WTC11 (cell line): ENCODE measurements at regions not wholly inside any gene's neighbourhood (a gene's known extent, or its start where the extent isn't known, plus 50 kb on each side); places are given as distances from the start of the nearest gene placed in this dataset.

Experiments
- ATAC-seq: fragments of 200-7000 bp; cut with Tn5 transposase; 2 replicates; pipeline ENCODE4 v1.10.0; 2021; ENCODE audit warnings: mild to moderate bottlenecking, moderate library complexity
- CTCF ChIA-PET: fragments of 300-600 bp; sonication (Branson Sonifier 250); formaldehyde crosslinking; loops from one replicate; lab custom pipeline; 2021; ENCODE audit warnings: antibody characterized with exemption; lab: Charles Lee
- POLR2A ChIA-PET: fragments of 350-600 bp; sonication (Branson Sonifier 250); formaldehyde crosslinking; loops from one replicate; lab custom pipeline; 2021; ENCODE audit warnings: antibody characterized with exemption; lab: Charles Lee
- DNase-seq: peaks from one replicate; pipeline ENCODE4 v3.0.0; 2021; ENCODE audit warnings: low spot score
- H3K27ac Mint-ChIP-seq: 2 replicates; pipeline ENCODE4 v1.8.0; 2021; ENCODE audit warnings: mixed read lengths
- H3K27me3 Mint-ChIP-seq: 2 replicates; pipeline ENCODE4 v1.8.0; 2021; ENCODE audit warnings: low read depth, mild to moderate bottlenecking, moderate library complexity, mixed read lengths
- H3K36me3 Mint-ChIP-seq: 2 replicates; pipeline ENCODE4 v1.8.0; 2021; ENCODE audit warnings: mixed read lengths
- H3K4me1 Mint-ChIP-seq: 2 replicates; pipeline ENCODE4 v1.8.0; 2022; ENCODE audit warnings: mixed read lengths
- H3K4me3 Mint-ChIP-seq: 2 replicates; pipeline ENCODE4 v1.8.0; 2021; ENCODE audit warnings: mild to moderate bottlenecking, moderate library complexity, mixed read lengths
- H3K9me3 Mint-ChIP-seq: 2 replicates; pipeline ENCODE4 v1.8.0; 2021; ENCODE audit warnings: mixed read lengths
- CREM ChIP-seq: sonication (generic); formaldehyde crosslinking; IDR thresholded peaks from 2 replicates; pipeline ENCODE4 v1.8.1; 2022; ENCODE audit warnings: mild to moderate bottlenecking, missing genetic modification reagents, moderate library complexity
- ETV6 ChIP-seq: sonication (generic); formaldehyde crosslinking; IDR thresholded peaks from 2 replicates; pipeline ENCODE4 v1.8.1; 2022; ENCODE audit warnings: mild to moderate bottlenecking, missing genetic modification reagents
- NFYB ChIP-seq: sonication (generic); formaldehyde crosslinking; conservative IDR thresholded peaks from 2 replicates; pipeline ENCODE4 v1.8.0; 2022; ENCODE audit warnings: low read depth, missing genetic modification reagents
- PRRX2 ChIP-seq: fragments of 250-450 bp; sonication (Bioruptor Pico); IDR thresholded peaks from 2 replicates; pipeline ENCODE4 v1.8.0; 2021; ENCODE audit warnings: mild to moderate bottlenecking
- SOX15 ChIP-seq: fragments of 250-450 bp; sonication (Bioruptor Pico); IDR thresholded peaks from 2 replicates; pipeline ENCODE4 v1.9.0; 2021; ENCODE audit warnings: mild to moderate bottlenecking
- ZNF138 ChIP-seq: sonication (generic); formaldehyde crosslinking; conservative IDR thresholded peaks from 2 replicates; pipeline ENCODE4 v1.8.1; 2022; ENCODE audit warnings: mild to moderate bottlenecking, moderate library complexity, missing genetic modification reagents
- ZNF219 ChIP-seq: sonication (generic); formaldehyde crosslinking; IDR thresholded peaks from 2 replicates; pipeline ENCODE4 v1.8.0; 2023; ENCODE audit warnings: missing genetic modification reagents, mild to moderate bottlenecking, borderline replicate concordance
- TF ChIP-seq, protein P1 (sequence below): sonication (generic); formaldehyde crosslinking; IDR thresholded peaks from 2 replicates; pipeline ENCODE4 v1.8.1; 2023; ENCODE audit warnings: mild to moderate bottlenecking, moderate library complexity, missing genetic modification reagents
- TF ChIP-seq, protein P2 (sequence below): sonication (generic); formaldehyde crosslinking; IDR thresholded peaks from 2 replicates; pipeline ENCODE4 v1.8.1; 2023; ENCODE audit warnings: mild to moderate bottlenecking, missing genetic modification reagents, moderate library complexity
- TF ChIP-seq, protein P3 (sequence below): sonication (generic); formaldehyde crosslinking; IDR thresholded peaks from 2 replicates; pipeline ENCODE4 v1.8.0; 2023; ENCODE audit warnings: missing genetic modification reagents, mild to moderate bottlenecking, borderline replicate concordance
- TF ChIP-seq, protein P4 (sequence below): sonication (generic); formaldehyde crosslinking; IDR thresholded peaks from 2 replicates; pipeline ENCODE4 v1.8.1; 2023; ENCODE audit warnings: mild to moderate bottlenecking, missing genetic modification reagents, moderate library complexity
- TF ChIP-seq, protein P5 (sequence below): sonication (generic); formaldehyde crosslinking; IDR thresholded peaks from 2 replicates; pipeline ENCODE4 v1.8.0; 2023; ENCODE audit warnings: mild to moderate bottlenecking, missing genetic modification reagents
- TF ChIP-seq, protein P6 (sequence below): fragments of 250-450 bp; sonication (Bioruptor Pico); IDR thresholded peaks from 2 replicates; pipeline ENCODE4 v1.9.0; 2021; ENCODE audit warnings: mild to moderate bottlenecking

DNA sequence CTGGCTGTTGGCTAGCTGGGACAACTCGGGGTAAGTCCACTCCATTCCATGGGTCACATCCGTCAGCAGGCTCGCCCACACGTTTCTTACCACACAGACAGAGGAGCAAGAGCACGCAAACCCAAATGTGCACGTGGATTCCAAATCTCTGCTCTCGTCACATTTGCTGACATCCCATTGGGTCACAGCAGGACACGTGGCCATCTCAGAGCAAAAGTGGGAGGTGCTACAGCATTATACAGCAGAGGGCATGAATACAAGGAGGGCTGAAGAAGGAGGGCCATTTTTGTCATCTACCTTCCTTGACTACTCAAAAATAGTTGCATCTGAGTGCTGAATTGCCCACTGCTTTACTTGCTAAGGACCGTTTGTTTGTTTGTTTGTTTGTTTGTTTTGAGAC is 84.7 kb downstream of the RBBP6 start:
- ATAC-seq = no peak
- CTCF ChIA-PET = no interaction called here
- H3K4me3 Mint-ChIP-seq = no peak overlapping the region
- TF ChIP-seq, protein P1, sequence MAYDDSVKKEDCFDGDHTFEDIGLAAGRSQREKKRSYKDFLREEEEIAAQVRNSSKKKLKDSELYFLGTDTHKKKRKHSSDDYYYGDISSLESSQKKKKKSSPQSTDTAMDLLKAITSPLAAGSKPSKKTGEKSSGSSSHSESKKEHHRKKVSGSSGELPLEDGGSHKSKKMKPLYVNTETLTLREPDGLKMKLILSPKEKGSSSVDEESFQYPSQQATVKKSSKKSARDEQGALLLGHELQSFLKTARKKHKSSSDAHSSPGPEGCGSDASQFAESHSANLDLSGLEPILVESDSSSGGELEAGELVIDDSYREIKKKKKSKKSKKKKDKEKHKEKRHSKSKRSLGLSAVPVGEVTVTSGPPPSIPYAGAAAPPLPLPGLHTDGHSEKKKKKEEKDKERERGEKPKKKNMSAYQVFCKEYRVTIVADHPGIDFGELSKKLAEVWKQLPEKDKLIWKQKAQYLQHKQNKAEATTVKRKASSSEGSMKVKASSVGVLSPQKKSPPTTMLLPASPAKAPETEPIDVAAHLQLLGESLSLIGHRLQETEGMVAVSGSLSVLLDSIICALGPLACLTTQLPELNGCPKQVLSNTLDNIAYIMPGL = no peak
- TF ChIP-seq, protein P2, sequence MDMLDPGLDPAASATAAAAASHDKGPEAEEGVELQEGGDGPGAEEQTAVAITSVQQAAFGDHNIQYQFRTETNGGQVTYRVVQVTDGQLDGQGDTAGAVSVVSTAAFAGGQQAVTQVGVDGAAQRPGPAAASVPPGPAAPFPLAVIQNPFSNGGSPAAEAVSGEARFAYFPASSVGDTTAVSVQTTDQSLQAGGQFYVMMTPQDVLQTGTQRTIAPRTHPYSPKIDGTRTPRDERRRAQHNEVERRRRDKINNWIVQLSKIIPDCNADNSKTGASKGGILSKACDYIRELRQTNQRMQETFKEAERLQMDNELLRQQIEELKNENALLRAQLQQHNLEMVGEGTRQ (CRISPR knock-in tag) = peak; percentile 58
- TF ChIP-seq, all 79 proteins: peak for 1
- H3K27me3 Mint-ChIP-seq = no peaks in the 10 kb centered on the region
- POLR2A ChIA-PET = interaction anchor here (0.6 kb wide), 1 partner anchor 96 kb away, joined by 6 read pairs; no protein-coding TSS in a partner anchor
- no peak overlapping the region; the same call in 1 of the 2 replicates for H3K27ac Mint-ChIP-seq
- no peaks in the 10 kb centered on the region for H3K4me1 Mint-ChIP-seq
- H3K9me3 Mint-ChIP-seq = no peaks in the 10 kb centered on the region
- H3K36me3 Mint-ChIP-seq = no peaks in the 10 kb centered on the region
- DNase-seq = no peak

DNA sequence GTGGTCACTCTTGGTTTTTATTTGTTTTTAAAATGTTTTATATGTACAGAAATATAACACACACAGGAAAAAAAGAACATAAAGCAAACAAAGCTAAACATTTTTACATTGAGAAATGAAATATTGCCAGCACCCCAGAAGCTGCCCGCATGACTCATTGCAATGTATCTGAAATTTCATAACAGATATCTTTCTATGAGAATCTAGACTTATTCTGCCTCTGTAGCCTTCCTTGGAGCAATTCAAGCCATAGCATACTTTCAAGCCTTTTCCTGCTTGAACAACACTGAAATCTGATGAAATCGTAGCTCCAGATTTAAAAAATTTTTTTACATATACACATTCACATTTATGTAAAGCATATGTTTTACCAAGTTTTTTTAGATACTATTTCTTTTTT is 86.9 kb downstream of the RBBP6 start:
- Mint-ChIP-seq H3K4me3 (no peak overlapping the region), H3K4me1 (no peaks in the 10 kb centered on the region), H3K27me3 (no peaks in the 10 kb centered on the region), H3K27ac (no peak overlapping the region), H3K9me3 (peaks cover 11% of the 10 kb centered on the region), H3K36me3 (no peaks in the 10 kb centered on the region)
- ChIA-PET CTCF (interaction anchor here (0.8 to 1.2 kb wide), 2 partner anchors 109 to 599 kb away, joined by 3 read pairs; no protein-coding TSS in a partner anchor), POLR2A (no interaction called here)
- DNase-seq (no peak), ATAC-seq (no peak)
- TF ChIP-seq, protein P3, sequence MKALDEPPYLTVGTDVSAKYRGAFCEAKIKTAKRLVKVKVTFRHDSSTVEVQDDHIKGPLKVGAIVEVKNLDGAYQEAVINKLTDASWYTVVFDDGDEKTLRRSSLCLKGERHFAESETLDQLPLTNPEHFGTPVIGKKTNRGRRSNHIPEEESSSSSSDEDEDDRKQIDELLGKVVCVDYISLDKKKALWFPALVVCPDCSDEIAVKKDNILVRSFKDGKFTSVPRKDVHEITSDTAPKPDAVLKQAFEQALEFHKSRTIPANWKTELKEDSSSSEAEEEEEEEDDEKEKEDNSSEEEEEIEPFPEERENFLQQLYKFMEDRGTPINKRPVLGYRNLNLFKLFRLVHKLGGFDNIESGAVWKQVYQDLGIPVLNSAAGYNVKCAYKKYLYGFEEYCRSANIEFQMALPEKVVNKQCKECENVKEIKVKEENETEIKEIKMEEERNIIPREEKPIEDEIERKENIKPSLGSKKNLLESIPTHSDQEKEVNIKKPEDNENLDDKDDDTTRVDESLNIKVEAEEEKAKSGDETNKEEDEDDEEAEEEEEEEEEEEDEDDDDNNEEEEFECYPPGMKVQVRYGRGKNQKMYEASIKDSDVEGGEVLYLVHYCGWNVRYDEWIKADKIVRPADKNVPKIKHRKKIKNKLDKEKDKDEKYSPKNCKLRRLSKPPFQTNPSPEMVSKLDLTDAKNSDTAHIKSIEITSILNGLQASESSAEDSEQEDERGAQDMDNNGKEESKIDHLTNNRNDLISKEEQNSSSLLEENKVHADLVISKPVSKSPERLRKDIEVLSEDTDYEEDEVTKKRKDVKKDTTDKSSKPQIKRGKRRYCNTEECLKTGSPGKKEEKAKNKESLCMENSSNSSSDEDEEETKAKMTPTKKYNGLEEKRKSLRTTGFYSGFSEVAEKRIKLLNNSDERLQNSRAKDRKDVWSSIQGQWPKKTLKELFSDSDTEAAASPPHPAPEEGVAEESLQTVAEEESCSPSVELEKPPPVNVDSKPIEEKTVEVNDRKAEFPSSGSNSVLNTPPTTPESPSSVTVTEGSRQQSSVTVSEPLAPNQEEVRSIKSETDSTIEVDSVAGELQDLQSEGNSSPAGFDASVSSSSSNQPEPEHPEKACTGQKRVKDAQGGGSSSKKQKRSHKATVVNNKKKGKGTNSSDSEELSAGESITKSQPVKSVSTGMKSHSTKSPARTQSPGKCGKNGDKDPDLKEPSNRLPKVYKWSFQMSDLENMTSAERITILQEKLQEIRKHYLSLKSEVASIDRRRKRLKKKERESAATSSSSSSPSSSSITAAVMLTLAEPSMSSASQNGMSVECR = no peak
- TF ChIP-seq ETV6 (CRISPR knock-in tag) (no peak), ZNF219 (CRISPR knock-in tag) (no peak), ZNF138 (CRISPR knock-in tag) (no peak)
- TF ChIP-seq, protein P4, sequence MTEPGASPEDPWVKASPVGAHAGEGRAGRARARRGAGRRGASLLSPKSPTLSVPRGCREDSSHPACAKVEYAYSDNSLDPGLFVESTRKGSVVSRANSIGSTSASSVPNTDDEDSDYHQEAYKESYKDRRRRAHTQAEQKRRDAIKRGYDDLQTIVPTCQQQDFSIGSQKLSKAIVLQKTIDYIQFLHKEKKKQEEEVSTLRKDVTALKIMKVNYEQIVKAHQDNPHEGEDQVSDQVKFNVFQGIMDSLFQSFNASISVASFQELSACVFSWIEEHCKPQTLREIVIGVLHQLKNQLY (CRISPR knock-in tag) = no peak

DNA sequence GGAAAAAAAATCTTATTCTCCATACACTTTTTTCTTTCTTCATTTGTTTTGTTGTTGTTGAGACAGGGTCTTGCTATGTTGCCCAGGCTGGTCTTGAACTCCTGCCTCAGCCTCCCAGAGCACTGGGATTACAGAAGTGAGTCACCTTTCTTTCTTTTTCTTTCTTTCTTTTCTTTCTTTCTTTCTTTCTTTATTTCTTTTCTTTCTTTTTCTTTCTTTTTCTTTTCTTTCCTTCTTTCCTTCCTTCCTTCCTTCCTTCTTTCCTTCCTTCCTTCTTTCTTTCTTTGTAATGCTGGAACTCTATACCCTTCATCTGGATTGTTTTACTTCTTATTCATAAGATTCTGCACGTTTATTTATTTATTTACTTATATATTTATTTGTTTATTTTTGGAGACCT is 94.5 kb upstream of the TNRC6A start:
- H3K27me3 Mint-ChIP-seq = no peaks in the 10 kb centered on the region
- H3K4me1 Mint-ChIP-seq = no peaks in the 10 kb centered on the region
- peaks cover 14% of the 10 kb centered on the region for H3K9me3 Mint-ChIP-seq
- H3K4me3 Mint-ChIP-seq = no peak overlapping the region
- CTCF ChIA-PET = no interaction called here
- ATAC-seq (no peak), DNase-seq (no peak)
- H3K27ac Mint-ChIP-seq = no peak overlapping the region
- POLR2A ChIA-PET = no interaction called here
- H3K36me3 Mint-ChIP-seq = no peaks in the 10 kb centered on the region
- no peak for TF ChIP-seq SOX15 (CRISPR knock-in tag)
- TF ChIP-seq, protein P3 = no peak
- TF ChIP-seq ZNF219 (CRISPR knock-in tag) = no peak
- TF ChIP-seq, protein P1 = no peak
- TF ChIP-seq, protein P5, sequence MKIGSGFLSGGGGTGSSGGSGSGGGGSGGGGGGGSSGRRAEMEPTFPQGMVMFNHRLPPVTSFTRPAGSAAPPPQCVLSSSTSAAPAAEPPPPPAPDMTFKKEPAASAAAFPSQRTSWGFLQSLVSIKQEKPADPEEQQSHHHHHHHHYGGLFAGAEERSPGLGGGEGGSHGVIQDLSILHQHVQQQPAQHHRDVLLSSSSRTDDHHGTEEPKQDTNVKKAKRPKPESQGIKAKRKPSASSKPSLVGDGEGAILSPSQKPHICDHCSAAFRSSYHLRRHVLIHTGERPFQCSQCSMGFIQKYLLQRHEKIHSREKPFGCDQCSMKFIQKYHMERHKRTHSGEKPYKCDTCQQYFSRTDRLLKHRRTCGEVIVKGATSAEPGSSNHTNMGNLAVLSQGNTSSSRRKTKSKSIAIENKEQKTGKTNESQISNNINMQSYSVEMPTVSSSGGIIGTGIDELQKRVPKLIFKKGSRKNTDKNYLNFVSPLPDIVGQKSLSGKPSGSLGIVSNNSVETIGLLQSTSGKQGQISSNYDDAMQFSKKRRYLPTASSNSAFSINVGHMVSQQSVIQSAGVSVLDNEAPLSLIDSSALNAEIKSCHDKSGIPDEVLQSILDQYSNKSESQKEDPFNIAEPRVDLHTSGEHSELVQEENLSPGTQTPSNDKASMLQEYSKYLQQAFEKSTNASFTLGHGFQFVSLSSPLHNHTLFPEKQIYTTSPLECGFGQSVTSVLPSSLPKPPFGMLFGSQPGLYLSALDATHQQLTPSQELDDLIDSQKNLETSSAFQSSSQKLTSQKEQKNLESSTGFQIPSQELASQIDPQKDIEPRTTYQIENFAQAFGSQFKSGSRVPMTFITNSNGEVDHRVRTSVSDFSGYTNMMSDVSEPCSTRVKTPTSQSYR = no peak
- TF ChIP-seq NFYB (CRISPR knock-in tag) = no peak
- TF ChIP-seq, protein P6, sequence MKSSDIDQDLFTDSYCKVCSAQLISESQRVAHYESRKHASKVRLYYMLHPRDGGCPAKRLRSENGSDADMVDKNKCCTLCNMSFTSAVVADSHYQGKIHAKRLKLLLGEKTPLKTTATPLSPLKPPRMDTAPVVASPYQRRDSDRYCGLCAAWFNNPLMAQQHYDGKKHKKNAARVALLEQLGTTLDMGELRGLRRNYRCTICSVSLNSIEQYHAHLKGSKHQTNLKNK = no peak
- TF ChIP-seq CREM = no peak
- TF ChIP-seq PRRX2 = no peak
